NCI-H748 (cell line): ENCODE measurements at regions not wholly inside any gene's neighbourhood (a gene's known extent, or its start where the extent isn't known, plus 50 kb on each side); places are given as distances from the start of the nearest gene placed in this dataset.
"Not testable (repeated sequence)": the region's sequence is repeated elsewhere in the genome, so short reads cannot be mapped to it uniquely, and the experiment has no call there.

Source experiments
- DNase-seq: peaks from one replicate; lab custom pipeline; 2025; ENCODE audit not compliant: unreplicated experiment; lab: John Stamatoyannopoulos, UW

DNA sequence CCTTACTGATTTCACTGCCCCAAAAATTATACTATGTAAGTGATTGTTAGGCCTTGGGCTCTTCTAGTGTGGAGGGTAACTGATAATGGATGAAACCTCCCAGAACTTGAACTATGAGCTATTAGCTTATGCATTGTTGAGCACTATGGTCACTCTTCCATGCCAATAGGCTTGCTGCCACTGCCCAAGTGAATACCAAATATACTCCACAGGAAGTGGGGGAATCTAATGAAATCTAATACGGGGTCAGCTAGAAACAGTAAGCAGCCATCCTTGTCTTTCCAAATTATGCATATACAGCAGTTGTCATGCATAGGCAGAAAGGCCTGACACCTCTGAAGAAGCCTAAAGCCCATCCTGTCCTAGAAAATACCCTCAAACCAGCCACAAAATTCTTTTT, 198.7 kb upstream of the PTBP2 start:
- DNase-seq: no peak

DNA sequence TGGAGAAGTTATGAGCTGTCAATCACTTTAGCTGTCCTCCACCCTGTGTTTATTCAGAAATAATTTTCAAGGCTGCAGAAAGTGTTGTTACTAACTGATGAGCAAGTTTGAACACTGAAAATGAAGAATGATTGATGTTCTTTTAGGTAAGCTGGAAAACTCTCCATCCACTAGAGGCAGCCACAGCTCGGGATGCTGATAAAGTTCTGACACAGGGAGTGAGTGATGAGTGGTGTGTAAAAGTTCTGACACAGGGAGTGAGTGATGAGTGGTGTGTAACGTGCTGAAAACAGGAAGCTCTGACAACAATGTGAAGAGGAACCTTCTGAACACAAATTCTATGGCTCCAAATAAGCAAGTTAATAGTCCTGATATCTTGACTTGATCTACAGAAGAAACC, 197.5 kb upstream of the PTBP2 start:
- no peak for DNase-seq

DNA sequence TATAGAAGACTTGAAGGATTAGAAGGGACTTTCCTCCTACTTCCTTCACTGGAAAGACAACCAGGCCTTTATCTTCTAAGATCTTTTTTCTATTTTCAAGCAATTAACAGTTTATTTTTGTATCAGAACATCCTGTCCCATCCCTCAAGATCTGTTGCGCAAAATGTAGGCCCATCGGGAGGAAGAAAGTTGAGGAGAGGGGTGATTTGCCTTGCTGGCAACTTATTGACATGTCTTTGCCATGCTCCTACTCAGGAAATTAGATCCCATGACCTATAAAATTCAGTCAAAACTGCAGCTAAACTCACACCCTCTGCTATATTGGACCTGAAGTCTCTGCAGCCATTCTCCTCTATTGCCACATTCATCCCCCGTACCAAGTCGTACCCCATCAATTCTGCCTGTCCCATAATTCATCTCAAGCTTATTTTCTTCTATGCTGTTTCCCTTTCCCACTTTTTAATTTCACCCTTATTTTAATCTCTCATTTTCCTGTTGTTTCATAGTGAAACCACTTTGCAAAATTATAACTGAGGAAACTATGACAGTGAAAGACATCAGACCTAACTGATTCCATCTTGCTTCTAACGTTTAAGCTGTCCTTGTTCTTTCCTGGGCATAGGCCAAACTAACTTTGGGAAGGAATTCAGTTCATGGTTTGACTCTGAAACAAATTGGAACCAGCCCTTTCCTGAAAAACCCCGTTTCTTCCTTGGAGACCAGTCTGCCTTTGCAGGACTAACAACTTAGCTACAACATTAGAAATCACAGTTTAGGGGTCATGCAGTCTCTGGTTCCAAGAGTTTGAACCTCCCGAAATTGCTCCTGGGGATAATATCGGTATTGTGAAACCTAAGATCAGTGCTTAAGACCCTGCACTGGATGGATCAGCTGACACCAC, 195.7 kb upstream of the PTBP2 start:
- DNase-seq: no peak

DNA sequence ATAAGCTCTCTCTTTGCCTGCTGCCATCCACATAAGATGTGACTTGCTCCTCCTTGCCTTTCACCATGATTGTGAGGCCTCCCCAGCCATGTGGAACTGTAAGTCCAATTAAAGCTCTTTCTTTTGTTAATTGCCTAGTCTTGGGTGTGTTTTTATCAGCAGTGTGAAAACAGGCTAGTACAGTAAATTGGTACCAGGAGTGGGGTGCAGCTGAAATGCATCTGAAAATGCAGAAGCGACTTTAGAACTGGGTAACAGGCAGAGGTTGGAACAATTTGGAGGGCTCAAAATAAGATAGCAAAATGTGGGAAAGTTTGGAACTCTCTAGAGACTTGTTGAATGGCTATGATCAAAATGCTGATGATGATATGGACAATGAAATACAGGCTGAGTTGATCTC, 192.9 kb upstream of the PTBP2 start:
- not testable (repeated sequence) for DNase-seq

DNA sequence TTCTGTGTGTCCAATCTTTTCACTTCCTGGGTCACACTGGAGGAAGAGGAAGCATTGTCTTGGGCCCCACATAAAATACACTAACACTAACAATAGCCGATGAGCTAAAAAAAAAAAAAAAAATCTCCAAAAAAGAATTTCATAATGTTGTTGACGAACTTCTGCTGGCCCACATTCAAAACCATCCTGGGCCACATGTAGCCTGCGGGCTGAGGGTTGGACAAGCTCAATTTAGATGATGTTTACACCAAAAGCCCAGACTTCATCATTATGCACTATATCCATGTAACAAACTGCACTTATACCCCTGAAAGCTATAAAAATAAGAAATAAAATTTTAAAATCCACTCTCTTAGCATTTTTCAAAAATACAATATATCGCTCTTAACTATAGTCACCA, 187.8 kb upstream of the PTBP2 start:
- DNase-seq: no peak

DNA sequence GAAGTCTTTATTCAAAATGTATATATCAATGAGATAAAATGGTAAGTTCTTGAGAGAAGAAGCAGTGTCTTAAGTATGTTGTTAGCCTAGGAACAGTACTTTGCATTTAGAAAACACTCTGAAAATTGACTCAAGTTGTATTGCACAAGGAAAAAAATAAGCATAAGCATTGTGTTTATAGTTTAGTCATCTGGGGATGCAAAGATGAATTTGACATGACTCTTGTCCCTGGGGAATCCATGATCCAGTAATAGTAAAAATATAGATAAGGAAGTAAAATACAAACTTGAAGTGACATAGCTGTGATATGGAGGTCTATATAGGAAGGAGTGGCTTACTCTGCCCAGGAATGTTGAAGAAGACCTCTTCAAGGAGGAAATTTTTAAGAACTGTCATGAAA, 185.0 kb upstream of the PTBP2 start:
- no peak for DNase-seq

DNA sequence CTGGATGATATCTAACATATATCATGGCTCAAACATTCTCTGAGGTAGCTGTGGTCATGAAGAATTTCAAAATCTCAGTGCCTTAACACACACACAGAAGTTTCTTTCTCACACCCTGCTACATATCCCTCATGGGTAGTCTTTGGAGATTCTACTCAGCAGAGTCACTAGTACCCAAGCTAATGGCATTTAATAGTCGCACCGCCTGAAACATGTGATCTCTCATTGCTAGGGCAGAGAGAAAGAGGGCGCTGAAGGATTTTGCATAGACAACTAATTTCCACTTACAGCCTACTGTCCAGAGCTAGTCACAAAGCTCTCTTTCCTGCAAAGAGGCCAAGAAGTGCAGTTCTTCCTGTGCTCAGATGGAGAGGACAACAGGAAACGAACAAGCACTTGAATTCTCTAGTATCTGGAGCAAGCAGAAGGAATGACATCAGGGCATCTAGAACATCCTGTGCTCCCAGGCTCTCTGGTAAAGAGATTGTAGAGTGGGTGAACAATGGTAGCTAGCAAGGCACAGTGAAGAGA, 183.4 kb upstream of the PTBP2 start:
- DNase-seq: no peak

DNA sequence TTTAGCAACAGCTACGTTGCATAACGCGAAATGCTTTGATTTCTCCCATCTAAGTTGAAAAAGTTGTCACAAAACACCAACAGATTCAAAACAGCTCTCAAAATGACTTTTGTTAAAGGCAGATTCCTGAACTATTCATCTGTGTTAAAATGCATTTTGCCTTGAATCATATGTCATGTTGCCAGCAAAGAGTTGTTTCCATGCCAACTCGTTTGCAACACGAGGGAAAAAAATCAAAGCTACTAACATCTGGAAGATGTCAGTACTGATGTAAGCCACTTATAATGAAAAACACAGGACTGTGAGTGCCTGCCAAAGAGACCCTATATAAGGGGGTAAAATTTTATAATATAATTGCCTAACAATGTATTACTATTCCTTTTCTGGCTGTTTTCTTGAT, 182.7 kb upstream of the PTBP2 start:
- no peak for DNase-seq

DNA sequence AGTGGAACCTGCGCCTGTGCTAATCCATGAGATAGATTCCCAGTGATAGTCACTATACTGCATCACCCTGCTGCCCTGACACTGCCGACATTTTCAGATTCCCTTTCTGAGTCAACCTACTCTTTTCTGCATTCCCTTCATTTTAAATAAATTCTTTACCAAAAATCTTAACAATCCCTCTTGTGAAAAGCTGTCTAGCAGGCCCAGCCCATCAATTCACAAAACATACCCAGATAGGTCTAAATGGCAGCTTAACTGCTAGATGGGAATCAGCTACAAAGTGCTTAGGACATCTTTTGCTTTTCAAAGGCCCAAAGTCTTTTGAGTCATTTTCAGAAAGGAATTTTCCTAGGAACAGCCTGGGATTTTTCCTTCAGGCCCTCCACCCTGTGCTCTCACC, 180.1 kb upstream of the PTBP2 start:
- DNase-seq: no peak

DNA sequence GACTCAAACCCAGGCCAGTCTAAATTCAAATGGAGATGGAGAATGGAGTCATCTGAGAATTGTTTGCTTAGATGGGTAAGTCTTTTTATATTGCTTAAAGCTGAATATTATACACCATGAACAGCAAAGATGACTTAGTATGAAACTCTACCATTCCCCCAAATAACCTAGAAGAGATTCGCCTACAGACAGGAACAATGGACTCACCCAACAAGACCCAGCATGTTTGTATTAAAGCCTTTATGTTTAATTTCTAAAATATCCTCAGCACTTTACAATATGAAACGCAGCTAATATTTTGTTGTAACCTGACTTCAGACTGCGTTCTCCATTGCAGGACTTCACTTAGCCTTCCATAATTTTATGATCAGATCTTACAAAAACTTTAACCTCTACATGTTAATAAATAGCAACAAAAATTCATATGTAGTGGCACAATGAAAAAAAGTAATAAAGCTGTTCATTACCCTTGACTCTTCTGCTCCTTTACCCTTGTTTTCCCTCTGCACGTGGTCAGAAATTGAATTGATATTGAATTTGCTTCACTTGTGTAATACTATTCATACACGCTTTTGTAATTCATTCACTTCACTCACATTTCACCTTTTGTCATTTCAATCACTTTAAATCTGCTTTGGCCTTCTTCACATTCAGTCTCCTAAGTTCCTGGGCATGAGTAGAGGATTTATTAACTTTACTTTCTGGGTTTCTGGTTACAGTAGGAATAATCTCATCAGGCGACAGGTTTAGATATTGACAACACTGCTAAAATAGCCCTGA, 177.3 kb upstream of the PTBP2 start:
- no peak for DNase-seq

DNA sequence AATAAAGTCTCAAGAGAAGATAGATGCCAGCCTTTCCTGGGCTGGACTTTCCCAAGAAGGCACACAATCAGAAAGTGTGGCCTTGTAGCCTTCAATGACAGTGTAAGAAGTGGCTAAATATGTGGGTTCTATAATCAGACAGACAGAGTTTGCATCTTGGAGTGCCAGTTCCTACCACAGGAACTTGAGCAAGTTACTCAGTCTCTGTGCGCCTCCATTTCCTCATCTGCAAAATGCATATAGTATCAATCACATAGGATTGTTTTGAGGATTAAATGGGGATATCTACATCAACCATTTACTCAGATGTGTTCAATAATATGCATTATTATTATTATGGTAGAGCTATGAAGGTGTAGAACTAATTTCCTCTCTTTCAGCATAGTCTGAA, 176.8 kb upstream of the PTBP2 start:
- no peak for DNase-seq

DNA sequence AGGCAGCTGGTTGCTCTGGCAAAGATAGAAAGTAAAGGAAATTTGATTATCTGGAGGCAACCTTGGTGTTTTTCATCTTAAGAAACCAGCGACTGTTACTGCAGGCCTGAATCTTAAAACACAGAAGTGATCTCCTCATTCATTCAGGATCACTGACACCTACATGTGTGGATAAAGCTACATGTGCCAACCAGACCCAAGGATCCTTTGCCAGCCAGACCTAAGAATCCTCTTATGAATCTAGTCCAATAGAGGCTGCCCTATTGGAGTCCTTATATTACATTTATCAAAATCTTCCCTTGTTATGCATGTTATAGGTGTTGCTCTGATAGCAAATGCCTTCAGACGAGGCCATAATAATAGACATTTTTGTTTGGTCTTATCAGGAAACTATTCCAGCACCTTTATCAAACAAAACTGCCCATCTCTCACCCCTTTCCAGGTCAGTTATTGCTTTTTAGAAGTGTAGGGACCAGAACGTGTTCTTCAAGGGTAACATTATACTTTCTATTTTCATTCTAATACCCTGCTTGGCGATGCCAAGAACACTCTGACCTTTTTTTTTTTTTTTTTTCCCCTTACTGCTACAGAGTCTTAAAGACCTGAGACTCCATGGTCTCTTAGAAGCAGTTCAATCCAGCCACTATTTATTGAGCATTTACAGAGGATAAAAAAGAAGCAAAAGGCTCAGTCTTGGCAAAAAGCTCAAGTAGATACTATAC, 175.5 kb upstream of the PTBP2 start:
- DNase-seq: no peak

DNA sequence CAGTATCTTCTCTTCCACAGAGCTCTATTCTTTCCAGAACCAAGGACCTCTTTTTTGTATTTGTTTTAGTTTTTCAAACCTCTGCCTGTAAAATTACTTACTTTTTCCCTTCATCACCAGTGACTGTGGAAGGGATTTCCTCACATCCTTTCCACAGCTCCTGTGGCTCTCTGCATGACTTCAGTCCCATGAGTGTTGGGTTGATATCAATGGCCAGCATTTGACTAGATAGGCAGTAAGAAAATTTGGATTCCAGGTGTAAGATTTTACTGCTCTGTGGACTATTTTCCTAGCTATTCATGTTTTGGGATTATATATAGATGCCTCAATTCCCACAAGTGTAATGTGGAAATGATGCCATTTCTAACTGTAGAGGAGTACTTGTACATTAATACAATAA, 171.5 kb upstream of the PTBP2 start:
- DNase-seq: no peak

DNA sequence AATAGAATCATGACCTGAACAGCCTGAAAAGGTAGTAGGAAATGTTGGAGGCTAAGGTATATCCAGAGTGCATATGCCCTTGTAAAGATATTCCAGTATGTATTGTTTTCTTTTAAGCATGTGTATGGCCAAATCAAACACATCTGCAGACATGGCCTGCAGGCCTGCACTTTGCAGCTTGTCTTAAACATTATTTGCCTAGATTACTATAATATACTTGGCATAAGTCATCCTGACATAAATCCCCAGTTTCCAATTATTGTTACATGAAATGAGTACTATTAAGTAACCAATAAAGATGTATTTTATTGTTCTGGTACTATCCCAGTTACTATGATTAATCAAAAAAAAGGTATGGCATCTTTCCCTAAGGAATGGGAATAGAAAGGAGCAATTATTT, 169.1 kb upstream of the PTBP2 start:
- no peak for DNase-seq

DNA sequence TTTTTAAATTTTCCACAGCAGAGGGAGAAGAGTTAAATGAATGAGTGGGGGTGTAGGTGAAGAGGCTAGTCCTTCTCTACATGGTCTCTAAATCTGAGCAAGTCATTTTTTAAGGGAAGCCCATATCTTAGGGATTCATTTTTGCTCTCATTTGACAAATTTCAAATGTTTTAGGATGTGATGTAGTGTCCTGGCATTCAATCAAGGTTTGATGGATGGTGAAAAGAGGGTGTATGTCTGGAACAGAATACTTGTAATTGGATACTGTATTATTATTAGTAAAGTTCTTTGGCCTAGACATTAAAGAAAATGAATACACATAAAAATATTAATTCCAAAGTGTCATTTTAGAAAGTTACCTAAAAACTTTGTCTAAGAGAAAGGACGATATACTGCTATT, 167.8 kb upstream of the PTBP2 start:
- DNase-seq: no peak

DNA sequence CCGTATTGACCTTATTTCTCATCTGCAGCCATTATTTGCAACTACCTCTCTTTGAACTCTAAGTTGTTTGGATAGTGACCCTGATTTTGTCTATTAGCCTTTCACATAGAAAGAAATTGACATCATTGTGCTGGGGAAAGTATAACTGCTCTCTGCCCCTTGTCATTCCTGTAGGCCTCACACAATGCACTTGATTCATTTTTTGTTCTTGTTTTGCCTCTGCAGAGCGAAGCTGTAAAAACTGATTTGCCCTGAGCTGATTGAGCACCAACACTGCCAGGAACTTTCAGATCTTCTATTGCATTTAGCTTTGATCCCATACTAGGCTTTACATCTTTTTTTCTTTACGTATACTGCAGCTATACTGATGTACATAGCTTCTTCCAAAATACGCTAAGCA, 167.2 kb upstream of the PTBP2 start:
- DNase-seq: no peak

DNA sequence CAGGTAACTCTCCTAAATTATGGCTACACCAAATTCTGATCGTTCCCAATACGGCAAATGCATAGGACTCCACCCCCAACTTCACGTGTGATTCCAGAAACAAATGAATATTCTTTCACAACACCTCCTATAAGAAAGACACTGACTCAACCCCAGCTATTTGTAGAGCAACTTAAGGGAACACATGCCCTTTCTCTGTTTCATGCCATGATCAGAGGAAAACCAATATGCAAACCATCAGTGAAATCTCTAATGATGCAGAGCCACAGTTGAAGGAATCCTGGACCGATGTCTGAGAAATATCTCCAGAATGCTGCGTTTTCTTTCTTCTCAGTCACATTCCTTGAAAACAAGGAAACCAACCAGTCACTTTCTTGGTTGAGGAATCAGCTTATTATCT, 164.2 kb upstream of the PTBP2 start:
- no peak for DNase-seq

DNA sequence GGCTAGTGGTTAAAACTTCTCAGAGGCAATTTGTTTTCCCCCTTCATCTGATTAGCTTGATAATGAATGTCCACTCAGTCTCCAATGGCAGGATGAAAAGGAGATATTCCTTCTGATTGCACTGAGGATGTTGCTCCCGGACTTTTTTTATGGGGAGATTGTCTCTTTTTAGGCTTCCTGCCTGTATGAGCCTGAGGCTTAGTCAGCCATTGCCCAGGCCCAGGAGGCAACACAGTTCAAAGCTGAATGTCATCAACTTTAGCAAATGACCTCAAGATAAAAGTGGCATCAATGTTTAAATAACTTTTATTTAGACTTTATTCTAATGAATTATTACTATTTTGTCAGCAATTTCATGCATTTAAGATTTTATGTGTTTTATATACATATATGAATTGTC, 162.9 kb upstream of the PTBP2 start:
- DNase-seq: no peak

DNA sequence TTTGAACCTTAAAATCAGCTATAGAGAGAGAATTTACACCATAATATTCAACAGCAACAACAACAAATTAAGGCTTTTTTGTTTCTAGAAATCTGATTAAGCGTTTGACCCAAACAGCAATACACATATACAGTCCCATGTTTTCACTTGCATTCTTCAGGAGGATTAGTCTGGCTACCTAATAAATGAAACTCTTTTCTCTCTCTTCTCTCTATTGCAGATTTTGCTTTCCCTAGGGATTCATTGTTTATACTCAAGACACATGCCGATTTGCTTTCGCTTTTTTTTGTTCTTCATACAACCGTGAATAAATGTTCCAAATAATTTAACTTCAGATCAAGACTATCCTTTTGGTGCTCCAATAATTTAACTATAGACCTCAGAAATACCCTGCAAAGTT, 162.4 kb upstream of the PTBP2 start:
- DNase-seq: no peak

DNA sequence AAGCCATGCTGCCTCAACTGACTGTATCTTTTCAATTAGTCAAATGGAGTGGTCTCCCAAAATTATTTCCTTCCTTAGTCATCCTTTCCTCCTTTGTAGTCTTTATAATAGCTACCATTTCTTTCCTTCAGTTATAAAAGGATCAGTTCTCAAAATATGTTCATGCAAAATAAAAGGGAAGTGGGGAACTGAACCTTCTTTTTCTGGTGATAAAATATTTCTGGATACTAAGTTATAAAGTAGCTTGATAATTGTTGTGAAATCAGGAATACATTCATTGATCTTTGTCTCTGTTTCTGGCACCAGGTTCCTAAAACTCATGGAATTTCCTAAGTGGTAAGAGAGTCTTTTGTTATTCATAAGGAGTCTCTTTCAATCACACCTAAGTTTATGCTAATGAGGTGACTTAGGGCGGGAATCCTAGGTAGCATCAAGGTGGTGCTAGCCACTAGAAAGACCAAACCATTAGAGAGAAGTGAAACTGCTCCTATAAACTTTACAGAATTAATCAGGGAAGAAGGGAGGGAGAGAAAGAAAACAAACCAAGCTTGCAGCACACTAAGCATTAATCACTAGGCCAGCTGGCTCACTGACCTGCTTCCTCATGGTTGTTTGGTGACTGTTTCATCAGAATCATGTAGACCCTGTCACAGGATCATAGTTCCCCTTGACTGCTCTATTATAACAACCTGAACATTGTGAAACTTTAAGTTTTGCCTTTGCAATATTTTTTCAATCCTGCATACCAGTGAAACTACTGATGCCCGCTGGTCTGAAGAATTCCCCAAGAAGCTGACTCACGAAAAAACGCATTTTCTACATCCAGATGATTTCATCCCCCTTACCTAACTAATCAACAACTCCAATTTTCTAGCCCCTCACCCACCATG, 161.6 kb upstream of the PTBP2 start:
- no peak for DNase-seq

DNA sequence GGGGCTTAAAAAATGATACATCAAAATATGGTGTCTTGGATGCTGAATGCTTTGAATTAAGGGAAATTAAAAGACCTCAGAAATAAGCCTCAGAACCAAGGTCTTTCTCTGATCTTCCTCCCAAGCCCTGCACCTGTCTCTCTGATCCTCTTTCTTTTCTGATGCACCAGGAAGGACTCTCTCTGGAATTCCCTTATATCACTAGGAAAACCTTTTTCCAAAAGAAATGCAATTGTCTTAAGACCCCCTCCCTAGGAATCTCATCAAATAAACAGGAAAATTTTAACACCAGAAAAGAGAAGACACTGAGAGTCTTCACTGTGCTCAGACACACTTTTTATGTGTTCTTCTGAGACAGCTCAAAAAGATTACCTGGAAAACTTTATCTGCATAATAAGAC, 159.5 kb upstream of the PTBP2 start:
- no peak for DNase-seq
